Astrocyte of the cerebellum (primary cell): ENCODE measurements at regions not wholly inside any gene's neighbourhood (a gene's known extent, or its start where the extent isn't known, plus 50 kb on each side); places are given as distances from the start of the nearest gene placed in this dataset.

Source experiments
- DNase-seq: peaks from one replicate; pipeline ENCODE4 v3.0.0-alpha.2; 2011; ENCODE audit warnings: low read depth
- H3K4me3 ChIP-seq: 2 replicates; pipeline ENCODE4 v1.5.1; 2011; ENCODE audit warnings: mild to moderate bottlenecking, low read depth, low read length, moderate library complexity
- CTCF ChIP-seq: IDR thresholded peaks from 2 replicates; pipeline ENCODE4 v1.5.1; 2012; ENCODE audit warnings: low read length, low read depth, moderate library complexity, mild to moderate bottlenecking; ENCODE audit errors: missing control alignments
- in situ Hi-C: cut with HindIII; loops from 2 replicates; pipeline ENCODE4 v1.10.0; 2017; ENCODE audit warnings: low sequenced_read_pairs

- DNase-seq = no peak
- H3K4me3 ChIP-seq = no peak overlapping the region
- in situ Hi-C loops = no loop called here
- no peak for TF ChIP-seq CTCF
These were observed 320.6 kb upstream of the MEF2C start for GRCh38 chr5:89203611-89204010.

- DNase-seq = no peak
- no peak for TF ChIP-seq CTCF
- in situ Hi-C loops = no loop called here
- no peak overlapping the region for H3K4me3 ChIP-seq
These were observed 317.9 kb upstream of the MEF2C start for GRCh38 chr5:89200899-89201298.

GRCh38 chr5:89199306-89199705 lies 316.3 kb upstream of the MEF2C start:
- no peak overlapping the region for H3K4me3 ChIP-seq
- DNase-seq = no peak
- in situ Hi-C loops = no loop called here
- no peak for TF ChIP-seq CTCF

GRCh38 chr5:89191374-89191773 lies 308.4 kb upstream of the MEF2C start:
- no peak for TF ChIP-seq CTCF
- no peak for DNase-seq
- in situ Hi-C loops = no loop called here
- H3K4me3 ChIP-seq = no peak overlapping the region

GRCh38 chr5:89190515-89191265 lies 307.7 kb upstream of the MEF2C start:
- H3K4me3 ChIP-seq = no peak overlapping the region
- DNase-seq = no peak
- in situ Hi-C loops = no loop called here
- no peak for TF ChIP-seq CTCF

- H3K4me3 ChIP-seq = no peak overlapping the region
- TF ChIP-seq CTCF = no peak
- no peak for DNase-seq
- in situ Hi-C loops = no loop called here
These were observed 305.0 kb upstream of the MEF2C start for GRCh38 chr5:89187883-89188465.
